ELR (cell line): ENCODE measurements at regions not wholly inside any gene's neighbourhood (a gene's known extent, or its start where the extent isn't known, plus 50 kb on each side); places are given as distances from the start of the nearest gene placed in this dataset.
"Not testable (repeated sequence)": the region's sequence is repeated elsewhere in the genome, so short reads cannot be mapped to it uniquely, and the experiment has no call there.

Experiments
- DNase-seq: peaks from one replicate; pipeline ENCODE4 v3.0.0-alpha.2; 2015; ENCODE audit warnings: low read depth

GRCh38 chr5:30368064-30368463, 825.4 kb upstream of the CDH6 start:
- no peak for DNase-seq

- not testable (repeated sequence) for DNase-seq
Measured at GRCh38 chr5:30365031-30365430, 828.5 kb upstream of the CDH6 start.

- DNase-seq = no peak
Measured at GRCh38 chr5:30357371-30357770, 836.1 kb upstream of the CDH6 start.

GRCh38 chr5:30355675-30356074, 837.8 kb upstream of the CDH6 start:
- no peak for DNase-seq

GRCh38 chr5:30347858-30348257, 845.6 kb upstream of the CDH6 start:
- no peak for DNase-seq

- not testable (repeated sequence) for DNase-seq
Measured at GRCh38 chr5:30345539-30346345, 847.7 kb upstream of the CDH6 start.

GRCh38 chr5:30343707-30344106, 849.8 kb upstream of the CDH6 start:
- DNase-seq = no peak

- no peak for DNase-seq
Measured at GRCh38 chr5:30341466-30341865, 852.0 kb upstream of the CDH6 start.

- DNase-seq = no peak
Measured at GRCh38 chr5:30337084-30337573, 856.4 kb upstream of the CDH6 start.

GRCh38 chr5:30331534-30331933, 862.0 kb upstream of the CDH6 start:
- DNase-seq = no peak

- DNase-seq = no peak
Measured at GRCh38 chr5:30325795-30326194, 867.7 kb upstream of the CDH6 start.

GRCh38 chr5:30324083-30324482, 869.4 kb upstream of the CDH6 start:
- DNase-seq = no peak

GRCh38 chr5:30287890-30288289, 905.6 kb upstream of the CDH6 start:
- DNase-seq = no peak

GRCh38 chr5:30279237-30279636, 914.2 kb upstream of the CDH6 start:
- DNase-seq = peak; percentile 0

GRCh38 chr5:30267026-30267425, 926.5 kb upstream of the CDH6 start:
- no peak for DNase-seq

GRCh38 chr5:30239331-30240022, 954.0 kb upstream of the CDH6 start:
- DNase-seq = no peak

GRCh38 chr5:30237189-30237588, 956.3 kb upstream of the CDH6 start:
- DNase-seq = no peak

- no peak for DNase-seq
Measured at GRCh38 chr5:30209755-30210154, 983.7 kb upstream of the CDH6 start.

- DNase-seq = no peak
Measured at GRCh38 chr5:30197662-30198061, 995.8 kb upstream of the CDH6 start.

GRCh38 chr5:30195036-30195435, 998.5 kb upstream of the CDH6 start:
- DNase-seq = no peak

- no peak for DNase-seq
Measured at GRCh38 chr5:30194595-30194994, 998.9 kb upstream of the CDH6 start.

- no peak for DNase-seq
Measured at GRCh38 chr5:30183795-30184194, 1009.7 kb upstream of the CDH6 start.

GRCh38 chr5:30156156-30156555, 1037.3 kb upstream of the CDH6 start:
- no peak for DNase-seq
